ENCODE measurements at regions not wholly inside any gene's neighbourhood (a gene's known extent, or its start where the extent isn't known, plus 50 kb on each side); places are given as distances from the start of the nearest gene placed in this dataset.

- H3K9me3 ChIP-seq = no peaks in the 10 kb centered on the region
- TF ChIP-seq CTCF (IDR thresholded peaks at IDR 0.05) = no peak
- peak; percentile 40 for DNase-seq (ENCODE audit: low spot score)
- no peaks in the 10 kb centered on the region for H3K27me3 ChIP-seq
- H3K4me1 ChIP-seq = peaks cover 0 to 6% of the 10 kb centered on the region in 2 donors
- no peaks in the 10 kb centered on the region for H3K36me3 ChIP-seq
- H3K27ac ChIP-seq = no peak overlapping the region
- H3K4me3 ChIP-seq = no peak overlapping the region
Measured at GRCh38 chr19:16000024-16000663, 51.3 kb downstream of the OR10H4 start.

GRCh38 chr19:16001481-16002312 lies 52.9 kb downstream of the OR10H4 start:
- no peaks in the 10 kb centered on the region for H3K36me3 ChIP-seq
- no peaks in the 10 kb centered on the region for H3K27me3 ChIP-seq
- peak; percentile 58 for DNase-seq (ENCODE audit: low spot score)
- H3K4me1 ChIP-seq = peaks cover 0 to 6% of the 10 kb centered on the region in 2 donors
- H3K27ac ChIP-seq = no peak overlapping the region
- H3K9me3 ChIP-seq = no peaks in the 10 kb centered on the region
- H3K4me3 ChIP-seq = peak overlapping the region; percentile 21 to 42
- TF ChIP-seq CTCF (IDR thresholded peaks at IDR 0.05) = no peak

GRCh38 chr19:16002406-16003384 lies 53.9 kb downstream of the OR10H4 start:
- H3K9me3 ChIP-seq = no peaks in the 10 kb centered on the region

DNA sequence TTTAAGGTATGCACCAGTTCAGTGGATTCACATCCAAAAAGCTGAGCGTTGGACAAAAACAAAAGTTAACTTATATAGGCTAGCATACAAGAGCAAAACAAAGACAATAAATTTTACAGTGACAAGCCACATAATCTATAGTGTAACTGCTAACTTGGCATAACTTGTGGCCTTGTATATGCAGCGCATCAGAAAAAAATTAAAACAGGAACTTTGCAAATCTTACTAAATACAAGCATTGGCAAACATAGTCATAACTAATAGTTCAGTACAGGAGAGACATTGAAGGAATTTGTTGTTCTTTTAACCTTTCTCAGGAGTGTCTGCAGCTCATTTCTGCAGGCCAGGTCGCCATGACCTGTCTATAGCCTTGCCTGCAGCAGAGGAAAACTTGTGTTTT lies 54.6 kb downstream of the OR10H4 start:
- TF ChIP-seq CTCF (IDR thresholded peaks at IDR 0.05) = no peak
- Histone ChIP-seq H3K27ac (no peak overlapping the region), H3K27me3 (no peaks in the 10 kb centered on the region), H3K4me3 (no peak overlapping the region), H3K4me1 (peaks cover 0 to 6% of the 10 kb centered on the region in 2 donors), H3K9me3 (no peaks in the 10 kb centered on the region), H3K36me3 (no peaks in the 10 kb centered on the region)
- no peak for DNase-seq (ENCODE audit: low spot score)

More at GRCh38 chr19:16002406-16003384, 53.9 kb downstream of the OR10H4 start:
- Histone ChIP-seq H3K4me3 (peak overlapping the region; percentile 21 to 42), H3K4me1 (peaks cover 0 to 6% of the 10 kb centered on the region in 2 donors), H3K27ac (no peak overlapping the region), H3K36me3 (no peaks in the 10 kb centered on the region), H3K27me3 (no peaks in the 10 kb centered on the region)
- TF ChIP-seq CTCF (IDR thresholded peaks at IDR 0.05) = no peak
- DNase-seq (ENCODE audit: low spot score) = peak; percentile 32

DNA sequence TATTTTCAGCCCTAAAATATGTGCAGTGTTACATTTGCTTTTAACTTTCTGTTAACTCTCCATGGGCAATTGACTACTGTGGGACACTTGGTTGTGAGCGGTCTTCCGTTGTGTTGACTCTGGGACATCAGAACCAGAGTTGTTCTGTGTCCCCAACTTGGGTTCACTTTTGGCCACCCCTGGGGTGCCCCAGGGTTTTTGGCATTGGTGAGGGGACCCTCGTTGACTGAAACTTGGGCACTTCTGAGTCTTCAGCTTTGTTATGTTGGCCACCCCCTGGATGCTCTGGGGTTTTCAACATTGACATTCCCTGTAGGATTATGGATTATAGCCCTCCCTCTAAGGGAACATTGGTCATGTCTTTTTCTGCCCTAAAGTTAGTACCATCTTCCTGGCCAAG lies 57.1 kb downstream of the OR10H4 start:
- no peak for TF ChIP-seq CTCF (IDR thresholded peaks at IDR 0.05)
- DNase-seq (ENCODE audit: low spot score) = no peak
- H3K9me3 ChIP-seq = no peaks in the 10 kb centered on the region
- H3K4me3 ChIP-seq = no peak overlapping the region
- H3K27ac ChIP-seq = no peak overlapping the region
- H3K27me3 ChIP-seq = no peaks in the 10 kb centered on the region
- no peaks in the 10 kb centered on the region for H3K36me3 ChIP-seq
- H3K4me1 ChIP-seq = peaks cover 0 to 6% of the 10 kb centered on the region in 2 donors

Measured in right atrium auricular region (tissue), 2 donors.